PC-3 (cell line): ENCODE measurements at regions not wholly inside any gene's neighbourhood (a gene's known extent, or its start where the extent isn't known, plus 50 kb on each side); places are given as distances from the start of the nearest gene placed in this dataset.

ENCODE experiments used
- EZH2phosphoT487 ChIP-seq: fragments of 300-600 bp; sonication (generic); IDR thresholded peaks from 2 replicates; pipeline ENCODE4 v1.6.1; 2018; ENCODE audit warnings: mild to moderate bottlenecking, antibody characterized with exemption, low read length, borderline replicate concordance
- TF ChIP-seq, protein P1 (sequence below): fragments of 300-600 bp; sonication (generic); conservative IDR thresholded peaks from 2 replicates; pipeline ENCODE4 v1.5.1; 2017; ENCODE audit warnings: antibody characterized with exemption, low read depth, mild to moderate bottlenecking, low read length

- TF ChIP-seq, protein P1, sequence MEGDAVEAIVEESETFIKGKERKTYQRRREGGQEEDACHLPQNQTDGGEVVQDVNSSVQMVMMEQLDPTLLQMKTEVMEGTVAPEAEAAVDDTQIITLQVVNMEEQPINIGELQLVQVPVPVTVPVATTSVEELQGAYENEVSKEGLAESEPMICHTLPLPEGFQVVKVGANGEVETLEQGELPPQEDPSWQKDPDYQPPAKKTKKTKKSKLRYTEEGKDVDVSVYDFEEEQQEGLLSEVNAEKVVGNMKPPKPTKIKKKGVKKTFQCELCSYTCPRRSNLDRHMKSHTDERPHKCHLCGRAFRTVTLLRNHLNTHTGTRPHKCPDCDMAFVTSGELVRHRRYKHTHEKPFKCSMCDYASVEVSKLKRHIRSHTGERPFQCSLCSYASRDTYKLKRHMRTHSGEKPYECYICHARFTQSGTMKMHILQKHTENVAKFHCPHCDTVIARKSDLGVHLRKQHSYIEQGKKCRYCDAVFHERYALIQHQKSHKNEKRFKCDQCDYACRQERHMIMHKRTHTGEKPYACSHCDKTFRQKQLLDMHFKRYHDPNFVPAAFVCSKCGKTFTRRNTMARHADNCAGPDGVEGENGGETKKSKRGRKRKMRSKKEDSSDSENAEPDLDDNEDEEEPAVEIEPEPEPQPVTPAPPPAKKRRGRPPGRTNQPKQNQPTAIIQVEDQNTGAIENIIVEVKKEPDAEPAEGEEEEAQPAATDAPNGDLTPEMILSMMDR = no peak
- TF ChIP-seq EZH2phosphoT487 = no peak
These were observed 501.9 kb upstream of the KLHL29 start for GRCh38 chr2:22883054-22883453.
